Stimulated activated CD8-positive, alpha-beta memory T cell treated with anti-CD3 and anti-CD28 coated beads, Interleukin-15, amount 100 ng/mL, for 24 hours (primary cell): ENCODE measurements at regions not wholly inside any gene's neighbourhood (a gene's known extent, or its start where the extent isn't known, plus 50 kb on each side); places are given as distances from the start of the nearest gene placed in this dataset.
"Not testable (repeated sequence)": the region's sequence is repeated elsewhere in the genome, so short reads cannot be mapped to it uniquely, and the experiment has no call there.

Experiments
- DNase-seq: peaks from one replicate; pipeline ENCODE4 v3.0.0-alpha.2; 2020; ENCODE audit warnings: low read depth

GRCh38 chr20:1845163-1845523 is 50.1 kb upstream of the SIRPA start:
- no peak for DNase-seq

DNA sequence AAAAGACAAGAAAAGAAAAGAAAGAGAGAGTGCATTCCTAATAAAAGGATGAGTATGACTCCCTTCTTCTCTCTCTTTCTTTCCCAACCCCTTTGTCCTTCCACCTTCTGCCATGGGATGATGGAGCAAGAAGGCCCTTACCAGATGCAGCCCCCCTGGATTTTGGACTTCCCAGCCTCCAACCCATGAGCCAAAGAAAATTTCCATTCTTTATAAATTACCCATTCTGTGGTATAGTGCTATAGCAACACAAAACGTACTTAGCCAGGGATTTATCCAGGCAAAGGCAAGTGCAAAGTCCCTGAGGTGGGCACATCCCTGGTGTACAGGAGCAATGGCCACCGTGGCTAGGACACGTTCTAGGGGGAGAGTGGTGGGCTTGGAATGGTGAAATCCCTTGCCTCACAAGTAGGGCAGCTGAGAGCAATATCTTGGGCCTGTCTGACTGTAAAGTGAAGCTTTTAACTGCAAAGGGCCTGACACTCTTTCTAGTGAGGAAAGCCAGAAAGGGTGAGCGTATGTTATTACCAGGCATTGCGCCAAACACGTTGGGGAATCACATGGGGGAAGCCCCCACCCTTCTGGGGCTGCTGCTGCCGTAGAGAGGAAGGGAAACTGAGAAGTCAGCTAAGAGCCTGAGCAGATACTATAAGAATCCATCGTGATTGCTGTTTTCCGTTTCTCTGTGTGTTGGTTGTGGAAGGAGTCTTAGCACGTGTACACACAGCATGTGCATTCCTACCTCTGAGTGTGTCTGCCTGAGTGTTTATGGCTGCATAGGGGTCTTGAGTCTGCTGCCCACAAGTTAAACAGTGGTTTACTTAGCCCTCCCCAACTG is 50.7 kb upstream of the SIRPA start:
- DNase-seq: no peak

DNA sequence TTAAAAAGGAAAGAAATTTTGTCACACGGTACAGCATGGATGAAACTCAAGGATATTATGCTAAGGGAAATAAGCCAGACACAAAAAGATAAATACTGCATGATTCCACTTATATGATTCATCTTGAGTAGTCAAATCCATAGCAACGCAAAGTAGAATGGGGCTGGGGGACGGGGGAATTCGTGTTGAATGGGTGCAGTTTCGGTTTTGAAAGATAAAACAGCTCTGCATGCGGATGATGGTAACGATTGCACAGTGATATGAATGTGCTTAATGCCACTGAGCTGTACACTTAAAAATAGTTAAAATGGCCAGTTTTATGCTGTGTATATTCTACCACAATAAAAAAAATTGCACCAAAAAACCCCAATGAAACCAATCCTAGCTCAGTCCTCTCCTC is 52.9 kb upstream of the SIRPA start:
- DNase-seq: no peak

DNA sequence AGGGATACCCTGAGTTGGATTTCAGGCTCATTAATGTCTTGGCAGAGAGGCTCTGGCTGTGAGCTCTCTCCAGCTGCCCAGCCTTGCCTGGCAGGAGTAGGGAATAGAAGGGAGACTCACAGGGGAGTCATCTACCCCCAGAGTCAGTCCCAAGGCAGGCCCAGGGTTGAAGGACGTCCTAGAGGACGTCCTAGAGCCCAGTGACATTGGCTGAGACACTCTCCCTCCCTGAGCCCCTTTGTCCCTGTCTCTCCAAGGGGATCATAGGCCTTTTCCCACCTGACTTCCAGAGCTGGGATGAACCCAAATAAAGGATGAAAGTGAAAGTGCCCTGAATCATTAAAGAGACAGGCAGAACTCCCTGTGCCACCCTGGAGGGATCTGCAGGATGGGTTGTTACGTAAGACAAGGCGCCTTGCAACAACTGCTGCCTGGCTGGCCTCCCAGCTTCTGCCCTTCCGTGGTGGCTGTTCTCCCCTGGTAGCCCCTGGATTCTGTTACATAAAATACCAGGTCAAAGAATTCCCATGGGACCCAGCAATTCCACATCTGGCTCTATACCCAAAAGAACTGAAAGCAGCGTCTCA is 53.6 kb upstream of the SIRPA start:
- DNase-seq: no peak

GRCh38 chr20:1840817-1841553 is 54.2 kb upstream of the SIRPA start:
- DNase-seq: no peak

DNA sequence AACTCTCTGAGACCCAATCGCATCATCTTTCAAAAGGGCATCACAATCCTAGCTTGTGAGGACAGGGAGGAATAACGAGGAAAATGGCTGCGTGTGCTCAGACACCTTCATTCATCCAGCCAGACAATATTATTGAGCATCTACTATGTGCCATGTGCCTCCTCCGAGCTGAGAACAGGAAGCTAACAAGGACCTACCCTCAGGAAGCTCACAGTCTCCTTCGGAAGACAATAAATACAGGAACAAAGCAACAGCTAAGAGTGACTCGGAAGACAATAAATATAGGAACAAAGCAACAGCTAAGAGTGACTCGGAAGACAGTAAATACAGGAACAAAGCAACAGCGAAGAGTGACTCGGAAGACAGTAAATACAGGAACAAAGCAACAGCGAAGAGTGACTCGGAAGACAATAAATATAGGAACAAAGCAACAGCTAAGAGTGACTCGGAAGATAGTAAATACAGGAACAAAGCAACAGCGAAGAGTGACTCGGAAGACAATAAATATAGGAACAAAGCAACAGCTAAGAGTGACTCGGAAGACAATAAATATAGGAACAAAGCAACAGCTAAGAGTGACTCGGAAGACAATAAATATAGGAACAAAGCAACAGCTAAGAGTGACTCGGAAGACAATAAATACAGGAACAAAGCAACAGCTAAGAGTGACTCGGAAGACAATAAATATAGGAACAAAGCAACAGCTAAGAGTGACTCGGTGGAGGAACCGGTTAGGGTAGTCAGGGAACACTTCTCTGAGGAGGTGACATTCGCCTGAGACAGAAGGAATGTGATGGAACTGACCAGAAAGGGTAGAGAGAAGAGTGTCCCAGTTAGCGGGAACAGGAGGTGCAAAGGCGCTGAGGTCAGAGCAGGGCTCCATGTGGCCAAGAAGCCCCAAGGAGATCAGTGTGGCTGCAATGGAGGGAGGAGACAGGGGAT is 55.6 kb upstream of the SIRPA start:
- DNase-seq: not testable (repeated sequence)

DNA sequence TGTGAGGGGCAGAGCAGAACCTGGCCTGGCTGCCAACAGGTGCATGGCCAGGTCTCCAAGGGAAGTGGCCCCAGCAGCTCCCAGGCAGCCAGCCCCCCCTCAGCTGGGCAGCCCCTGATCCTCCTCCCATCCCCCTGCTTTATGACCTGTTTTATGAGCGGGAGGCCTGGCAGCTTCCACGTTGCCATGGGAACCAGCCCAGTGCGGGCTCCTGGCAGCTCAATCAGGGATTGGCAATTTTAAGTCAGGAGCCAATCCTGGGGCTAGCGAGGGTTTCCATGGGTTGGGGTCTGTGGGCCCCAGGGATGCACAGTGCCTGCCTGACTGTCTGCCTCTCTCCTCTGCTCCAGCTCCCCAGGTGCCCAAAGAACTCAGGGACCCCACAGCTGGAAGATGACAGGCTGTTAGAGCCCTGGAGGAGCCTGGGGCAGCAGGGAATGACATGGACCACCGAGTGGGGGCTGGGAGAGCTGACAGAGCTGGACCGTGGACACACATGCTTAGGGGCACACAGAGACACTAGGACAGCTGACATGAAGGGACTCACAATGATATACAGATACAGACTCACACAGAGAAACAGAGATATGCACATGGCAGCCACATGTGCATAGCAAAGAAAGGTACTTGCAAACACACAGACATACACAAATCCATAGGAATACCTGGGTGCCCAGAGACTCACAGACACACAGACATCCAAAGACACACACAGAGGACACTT is 56.5 kb upstream of the SIRPA start:
- no peak for DNase-seq

DNA sequence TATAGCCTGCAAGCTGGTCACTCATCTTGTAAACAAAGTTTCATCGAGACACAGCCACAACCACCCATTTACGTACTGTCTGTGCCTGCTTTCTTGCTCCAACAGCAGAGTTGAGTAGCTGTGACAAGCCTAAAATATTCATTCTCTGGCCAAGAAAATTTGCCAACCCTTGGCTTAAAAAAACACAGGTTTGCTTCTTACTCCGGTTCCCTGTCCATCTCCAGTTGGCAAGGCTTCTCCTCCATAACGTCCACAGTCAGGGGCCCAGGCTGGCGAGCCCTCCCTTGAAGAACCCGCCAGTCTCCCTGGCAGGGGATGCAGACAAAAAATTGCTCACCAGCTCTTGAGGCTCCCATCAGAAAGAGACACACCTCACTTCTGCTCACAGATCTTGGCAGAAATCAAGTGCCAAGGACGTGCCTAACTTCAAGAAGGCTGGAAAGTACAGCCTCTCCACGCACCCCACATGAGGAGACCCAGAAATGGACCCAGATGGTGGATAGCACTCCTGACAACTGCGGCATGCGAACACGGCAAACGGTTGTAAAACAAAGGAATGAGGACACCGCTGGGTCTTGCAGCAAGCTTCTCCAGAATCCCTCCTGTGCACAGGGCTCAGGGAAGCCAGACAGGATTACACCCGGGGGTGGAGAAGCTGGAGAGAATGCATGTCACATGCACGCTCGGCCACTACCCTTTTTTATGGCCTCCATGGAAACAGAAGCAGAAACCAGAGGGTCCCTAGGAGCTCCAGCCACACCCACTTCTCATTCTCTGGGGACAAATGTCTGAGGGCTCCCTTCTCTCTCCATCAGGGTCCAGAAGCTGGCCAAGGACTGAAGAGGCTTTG is 59.8 kb upstream of the SIRPA start:
- no peak for DNase-seq

GRCh38 chr20:1833728-1834726 is 61.2 kb upstream of the SIRPA start:
- DNase-seq: no peak

DNA sequence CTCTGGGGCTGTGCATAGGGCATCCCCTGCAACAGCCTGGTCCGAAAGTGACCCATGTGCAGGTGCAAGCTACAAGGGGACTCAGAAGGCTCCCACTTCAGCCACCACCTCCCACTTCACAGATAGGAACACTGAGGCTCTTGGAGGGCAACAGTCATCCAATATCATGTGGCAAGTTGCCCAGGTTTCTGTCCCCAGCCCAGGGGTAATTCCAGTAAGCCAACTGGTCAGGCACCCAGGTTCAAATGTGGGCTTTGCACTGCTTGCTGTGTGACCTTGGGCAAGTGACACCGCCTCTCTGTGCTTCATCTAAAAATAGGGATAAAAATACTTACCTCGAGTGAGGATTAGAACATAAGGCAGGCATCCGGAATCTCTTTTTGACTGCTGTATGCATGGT is 62.0 kb upstream of the SIRPA start:
- no peak for DNase-seq

- no peak for DNase-seq
These were observed 62.6 kb upstream of the SIRPA start for GRCh38 chr20:1832634-1833033.

GRCh38 chr20:1831606-1832005 is 63.6 kb upstream of the SIRPA start:
- no peak for DNase-seq

DNA sequence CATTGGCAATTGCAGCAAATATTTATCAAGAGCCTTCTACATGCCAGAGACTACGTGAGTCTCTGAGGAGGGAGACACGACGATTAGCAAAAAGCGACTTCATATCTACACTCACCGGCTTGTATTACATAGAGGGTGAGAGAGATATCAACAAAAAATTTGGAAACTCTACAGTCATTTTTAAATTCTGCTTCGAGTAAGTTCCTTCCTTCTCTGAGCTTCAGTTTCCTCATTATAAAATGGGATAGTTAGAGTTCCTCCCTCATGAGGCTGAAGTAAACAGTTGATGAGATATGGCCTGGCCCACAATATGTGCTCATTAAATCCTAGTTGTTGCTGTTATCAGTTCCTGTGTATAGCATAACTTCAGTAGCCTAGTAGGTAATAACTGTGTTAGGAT is 64.1 kb upstream of the SIRPA start:
- no peak for DNase-seq

DNA sequence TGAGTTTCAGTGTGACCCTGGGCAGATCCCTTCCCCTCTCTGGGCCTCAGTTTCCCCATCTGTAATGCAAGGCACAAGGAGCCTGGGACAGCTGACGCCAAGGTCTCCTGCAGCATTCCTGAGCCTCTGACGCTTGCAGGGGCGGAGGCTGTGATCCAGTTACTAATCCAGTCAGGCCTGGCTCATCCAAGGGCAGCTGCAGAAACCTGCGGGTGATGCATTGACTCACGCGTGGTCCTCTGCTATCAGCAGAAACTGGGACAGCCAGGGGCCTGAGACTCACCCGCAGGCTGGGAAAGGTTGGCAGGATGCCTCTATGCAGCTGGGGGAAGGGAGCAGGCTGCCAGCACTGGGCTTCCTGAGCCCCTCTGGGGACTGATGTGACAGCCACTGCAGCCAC is 65.0 kb upstream of the SIRPA start:
- no peak for DNase-seq

DNA sequence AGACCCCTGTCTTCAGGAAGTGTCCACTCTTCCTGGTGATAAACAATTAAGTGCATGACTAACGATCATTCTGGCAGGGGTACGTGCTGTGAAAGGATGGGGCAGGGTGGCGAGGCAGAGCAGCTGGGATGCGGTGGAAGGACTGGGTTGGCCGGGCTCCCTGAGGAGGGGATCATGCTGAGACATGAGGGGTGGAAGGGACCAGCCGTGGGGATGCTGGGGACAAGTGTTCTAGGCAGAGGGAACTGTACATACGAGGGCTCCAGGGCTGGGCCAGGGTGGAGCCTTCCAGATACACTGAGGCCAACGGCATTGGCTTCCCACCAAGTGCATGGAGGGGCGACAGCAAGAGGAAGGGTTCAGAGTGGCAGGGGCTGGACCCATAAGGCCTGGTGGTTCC is 65.7 kb upstream of the SIRPA start:
- DNase-seq: no peak

DNA sequence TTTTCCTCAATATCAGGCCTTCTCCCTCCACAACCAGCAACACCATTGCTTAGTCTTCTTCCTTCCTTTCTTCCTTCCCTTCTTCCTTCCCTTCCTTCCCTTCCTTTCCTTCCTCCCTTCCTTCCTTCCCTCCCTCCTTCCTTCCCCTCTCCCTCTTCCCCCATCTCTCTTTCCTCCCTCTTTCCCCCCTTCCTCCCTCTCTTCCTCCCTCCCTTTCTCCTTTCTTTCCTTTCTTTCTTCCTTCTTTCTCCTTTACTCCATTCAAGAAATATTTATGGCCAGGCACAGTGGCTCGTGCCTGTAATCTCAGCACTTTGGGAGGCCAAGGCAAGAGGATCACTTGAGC is 66.4 kb upstream of the SIRPA start:
- DNase-seq: no peak

DNA sequence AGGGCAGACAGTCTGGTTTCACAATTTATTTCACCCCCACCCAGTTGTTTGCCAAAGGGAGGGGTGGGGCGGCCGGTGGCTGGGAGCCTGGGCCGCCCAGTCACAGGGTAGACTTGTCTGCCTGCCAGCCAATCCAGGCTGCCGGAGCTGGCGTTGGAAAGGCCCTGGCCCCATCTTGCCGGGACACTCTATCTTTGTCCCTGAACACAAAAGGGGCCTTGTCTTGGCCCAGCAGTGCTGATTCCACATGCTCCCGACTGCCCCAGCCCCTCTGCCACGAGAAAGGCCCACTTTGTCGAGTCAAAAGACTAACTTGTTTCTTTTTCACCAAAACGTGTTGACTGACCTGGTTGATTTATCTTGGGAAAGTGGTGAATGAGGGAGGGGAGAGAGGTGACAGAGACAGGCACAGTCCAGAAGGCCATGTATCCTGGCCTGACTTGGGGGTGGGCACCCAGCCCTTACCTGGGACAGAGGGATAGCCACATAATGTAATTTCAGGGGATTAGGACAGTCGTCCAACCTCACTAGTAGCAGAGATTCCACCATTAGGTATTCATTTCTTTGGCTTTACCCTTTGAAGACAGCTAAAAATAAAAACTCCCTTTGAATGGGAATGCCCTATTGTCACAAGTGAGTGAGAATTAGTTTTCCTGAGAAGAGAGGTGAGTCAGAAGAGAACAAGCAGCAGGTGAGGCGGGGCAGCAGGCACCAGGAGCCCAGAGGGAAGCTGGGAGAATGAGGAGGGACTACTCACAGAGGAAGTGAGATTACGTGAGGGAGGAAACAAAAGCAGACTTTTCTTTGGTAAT is 67.0 kb upstream of the SIRPA start:
- DNase-seq: no peak

DNA sequence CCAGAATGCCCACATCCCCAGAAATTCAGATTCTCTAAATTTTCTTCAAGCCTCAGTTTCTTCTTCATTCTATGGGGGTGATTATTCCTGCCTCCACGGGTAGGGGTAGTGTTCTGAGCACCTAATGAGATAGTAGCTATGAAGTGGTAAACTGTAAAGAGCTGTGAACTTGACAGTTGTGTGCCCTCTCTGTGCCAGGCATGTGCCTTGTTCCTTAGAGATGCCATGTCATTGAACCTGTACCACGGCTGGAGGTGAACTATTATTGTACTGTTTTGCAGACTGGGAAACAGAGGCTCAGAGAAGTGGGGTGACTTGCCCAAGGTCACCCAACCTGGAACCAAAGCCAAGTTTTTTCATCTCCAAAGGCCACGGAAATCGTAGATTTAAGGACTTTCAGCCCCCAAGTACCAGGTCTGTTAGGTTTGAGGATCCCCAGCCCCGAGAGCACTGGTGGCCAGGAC is 67.7 kb upstream of the SIRPA start:
- no peak for DNase-seq
